HG02870 (cell line): ENCODE measurements at regions not wholly inside any gene's neighbourhood (a gene's known extent, or its start where the extent isn't known, plus 50 kb on each side); places are given as distances from the start of the nearest gene placed in this dataset.

Source experiments
- ATAC-seq: cut with Tn5 transposase; IDR thresholded peaks from one replicate; pipeline ENCODE4 v1.9.1; 2021; ENCODE audit warnings: mild to moderate bottlenecking, moderate library complexity; ENCODE audit not compliant: unreplicated experiment

- ATAC-seq: no peak
These were observed 159.9 kb downstream of the KLF13 start for GRCh38 chr15:31486506-31486905.

DNA sequence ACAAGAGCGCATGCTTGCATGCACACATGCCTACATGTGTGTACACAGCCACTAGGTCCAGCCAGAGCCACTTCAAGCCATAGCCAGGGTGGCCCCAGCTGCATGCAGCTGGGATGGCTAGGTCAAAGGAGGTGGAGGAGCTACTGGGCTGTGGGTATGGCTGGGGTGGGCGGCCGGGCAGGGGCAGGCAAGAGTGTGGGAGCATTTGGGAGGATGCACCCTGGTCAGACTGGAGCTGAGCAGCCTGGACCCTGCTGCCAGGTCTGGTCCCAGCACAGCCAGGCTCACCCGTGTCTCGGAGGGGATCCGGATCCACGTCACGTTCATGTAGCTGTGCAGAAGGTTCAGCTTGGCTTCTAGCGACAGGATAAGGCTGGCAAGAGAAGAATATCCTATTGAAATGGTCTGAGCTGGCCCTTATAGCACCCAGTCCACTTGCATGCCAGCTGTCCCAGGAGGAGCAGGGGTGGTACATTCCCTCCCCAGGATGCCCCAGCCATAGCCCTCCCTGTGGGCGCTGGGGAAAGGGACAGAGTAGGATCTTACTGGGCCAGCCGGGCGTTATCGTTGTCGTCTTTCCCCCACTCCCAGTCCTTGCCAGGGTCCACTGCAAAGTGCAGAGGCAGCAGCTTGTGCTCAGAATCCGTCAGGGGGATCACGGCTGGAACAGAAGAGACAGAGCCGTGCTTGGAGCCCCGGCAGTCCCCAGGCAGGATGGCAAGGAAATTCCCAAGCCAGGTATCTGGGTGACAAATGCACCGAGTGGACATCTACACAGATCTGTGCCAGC, 160.5 kb downstream of the KLF13 start:
- ATAC-seq: no peak

GRCh38 chr15:31487811-31488436, 161.3 kb downstream of the KLF13 start:
- ATAC-seq: peak; percentile 43

- peak; percentile 17 for ATAC-seq
These were observed 162.0 kb downstream of the KLF13 start for GRCh38 chr15:31488437-31489204.

- no peak for ATAC-seq
These were observed 162.6 kb downstream of the KLF13 start for GRCh38 chr15:31489281-31489680.

GRCh38 chr15:31489801-31490646, 163.4 kb downstream of the KLF13 start:
- no peak for ATAC-seq

- ATAC-seq: no peak
These were observed 168.2 kb downstream of the KLF13 start for GRCh38 chr15:31494786-31495185.

GRCh38 chr15:31495281-31495680, 168.6 kb downstream of the KLF13 start:
- no peak for ATAC-seq

- ATAC-seq: no peak
These were observed 171.2 kb downstream of the KLF13 start for GRCh38 chr15:31497838-31498237.

- no peak for ATAC-seq
These were observed 171.7 kb downstream of the KLF13 start for GRCh38 chr15:31498329-31498728.

DNA sequence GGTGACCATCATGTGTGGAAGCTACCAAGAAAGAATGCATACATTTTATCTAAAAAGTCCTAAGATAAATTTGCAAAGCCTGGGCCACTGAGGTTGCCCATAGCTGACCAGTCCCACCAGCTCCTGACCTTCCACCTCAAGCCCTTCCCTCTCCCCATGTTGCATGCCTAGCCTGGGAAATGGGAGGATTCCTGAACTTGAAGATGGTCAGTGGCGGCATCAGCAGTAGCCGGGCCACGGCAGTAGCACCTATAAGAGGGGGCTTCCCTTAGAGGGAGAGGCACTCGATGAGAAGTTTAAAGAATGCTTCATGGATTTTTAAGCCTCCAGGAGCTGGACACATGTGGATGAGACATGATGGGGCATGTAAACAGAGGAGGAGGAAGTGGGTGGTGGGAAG, 172.1 kb downstream of the KLF13 start:
- no peak for ATAC-seq

DNA sequence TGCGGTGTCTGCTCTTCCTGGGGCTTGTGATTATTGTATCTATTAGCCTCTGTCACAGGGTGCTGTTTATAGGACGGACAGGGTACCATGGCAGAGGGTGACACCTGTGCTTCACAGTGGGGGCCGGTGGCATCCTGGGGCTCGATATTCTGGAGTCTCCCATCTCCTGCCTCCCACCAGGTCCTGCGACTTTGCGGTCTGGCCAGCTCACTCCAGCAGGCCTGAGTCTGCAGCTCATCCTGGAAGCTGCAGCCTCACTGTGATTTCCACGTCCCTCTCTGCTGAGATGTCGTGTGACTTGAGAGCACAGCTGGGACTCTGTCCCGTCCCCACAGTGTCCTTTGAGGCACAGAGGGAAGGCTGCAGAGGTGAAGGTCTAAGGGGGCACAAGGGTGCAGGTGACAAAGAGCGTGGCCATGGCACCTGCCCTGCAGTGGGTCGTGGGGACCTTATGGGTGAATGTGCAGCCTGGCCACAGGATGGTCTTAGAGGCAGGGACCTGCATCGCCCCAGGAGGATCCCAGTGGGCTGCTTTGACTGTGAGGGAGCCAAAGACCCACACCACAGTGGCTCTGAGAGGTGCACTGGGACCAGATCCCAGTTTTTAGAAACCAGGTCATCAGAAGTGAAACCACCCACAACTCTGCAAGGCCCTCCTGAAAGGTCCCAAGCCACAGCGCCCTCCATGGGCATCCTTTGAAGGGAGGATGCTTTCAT, 172.8 kb downstream of the KLF13 start:
- no peak for ATAC-seq

DNA sequence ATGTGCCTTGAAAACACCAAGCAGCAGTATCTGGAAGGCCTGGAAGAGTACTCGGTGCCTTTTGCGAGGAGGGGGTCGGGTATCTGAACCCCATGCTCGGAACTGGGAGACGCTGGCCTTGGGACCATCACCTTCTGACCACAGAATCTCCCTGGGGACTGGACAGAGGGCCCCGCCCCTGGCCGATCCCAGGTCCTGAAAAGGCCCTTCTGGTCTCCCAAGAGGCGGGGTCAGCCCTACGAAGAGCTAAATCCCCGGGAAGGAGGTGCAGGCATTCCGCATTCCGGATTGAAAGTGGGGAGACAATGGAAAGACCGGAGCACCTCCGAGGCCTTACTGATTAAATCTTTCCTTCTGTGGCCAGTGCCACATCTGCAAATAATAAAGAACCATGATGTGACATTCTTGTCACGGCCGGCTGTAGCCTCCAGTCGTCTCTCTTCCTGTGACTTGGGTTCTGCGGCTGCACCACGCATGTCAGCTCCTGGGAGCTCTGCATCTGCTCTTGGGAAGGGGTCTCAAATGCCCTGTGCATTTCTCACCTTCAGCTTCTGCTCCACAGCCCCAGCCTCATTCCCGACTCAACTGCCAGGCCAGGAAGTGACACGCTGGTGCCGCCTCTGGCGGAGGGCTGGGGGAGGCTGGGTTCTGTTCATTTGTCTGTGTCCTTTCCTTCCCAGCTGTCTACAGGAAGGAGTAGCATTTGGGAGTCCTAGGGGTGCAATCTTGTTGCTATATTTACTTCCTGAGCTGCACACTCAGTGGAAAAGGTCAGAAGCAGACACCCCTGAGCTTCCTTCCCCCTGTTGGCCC, 173.5 kb downstream of the KLF13 start:
- no peak for ATAC-seq

- no peak for ATAC-seq
These were observed 174.3 kb downstream of the KLF13 start for GRCh38 chr15:31500766-31501449.

GRCh38 chr15:31501536-31502157, 175.0 kb downstream of the KLF13 start:
- ATAC-seq: no peak

DNA sequence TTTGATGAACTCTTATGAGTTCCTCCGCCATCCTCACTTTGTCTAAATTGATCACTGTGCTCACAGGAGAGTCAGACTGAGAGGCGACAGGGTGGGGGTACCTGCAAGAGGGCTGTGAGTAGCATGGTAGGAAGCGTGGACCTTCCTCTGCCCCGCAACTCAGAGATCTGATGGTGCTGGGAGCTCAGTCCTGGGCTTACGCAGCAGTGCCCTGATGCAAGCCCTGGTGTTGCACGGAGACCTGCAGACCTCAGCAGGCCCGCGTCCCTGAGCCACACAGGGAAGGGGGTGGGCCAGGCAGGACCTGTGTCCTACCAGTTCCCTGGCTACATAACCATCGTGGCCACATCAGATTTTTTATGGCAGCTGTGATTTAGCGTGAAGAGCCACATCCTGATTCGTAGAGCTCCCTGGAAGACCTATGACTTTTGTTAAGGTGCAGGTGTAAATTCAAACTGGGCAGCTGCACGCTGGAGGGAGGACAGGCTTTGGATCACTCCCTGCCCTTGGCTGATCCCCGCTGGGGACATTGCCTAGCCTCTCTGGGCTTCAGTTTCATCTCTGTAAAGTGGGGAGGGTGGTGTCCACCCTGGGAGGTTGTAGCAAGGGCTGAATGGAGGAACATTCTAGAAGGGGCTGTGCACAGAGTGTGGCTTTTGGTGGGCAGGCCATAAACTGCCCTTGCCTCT, 176.1 kb downstream of the KLF13 start:
- no peak for ATAC-seq

DNA sequence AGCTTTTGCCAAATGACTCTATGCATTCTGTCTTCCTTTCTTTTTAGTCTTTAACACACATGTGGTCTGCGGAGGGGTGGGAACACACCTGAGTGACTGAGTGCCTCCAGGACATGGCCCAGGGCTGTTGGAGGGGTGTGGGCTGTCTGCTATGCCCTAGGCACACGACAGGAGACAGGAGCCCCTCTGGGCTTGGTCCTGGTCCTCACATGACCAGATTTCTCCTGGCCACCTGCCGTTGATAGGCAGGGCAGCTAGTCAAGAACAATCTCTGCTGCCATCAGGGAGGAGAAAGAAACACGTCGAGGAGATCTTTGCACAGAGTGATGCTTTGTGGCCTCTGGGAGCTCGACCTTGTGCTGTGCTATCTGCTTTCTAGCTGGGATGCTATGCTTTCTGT, 176.6 kb downstream of the KLF13 start:
- ATAC-seq: no peak
